HepG2 (cell line): ENCODE measurements at regions not wholly inside any gene's neighbourhood (a gene's known extent, or its start where the extent isn't known, plus 50 kb on each side); places are given as distances from the start of the nearest gene placed in this dataset.

Experiments used
- ATF7 ChIP-seq, 2 experiments: fragments of 450-650 bp in 1 of 2; sonication (generic) in 1 of 2; formaldehyde crosslinking in 1 of 2; IDR thresholded peaks; 2 replicates each; pipeline versions ENCODE4 v1.4.0 to v1.6.1; 2016 to 2020; ENCODE audit warnings: antibody characterized with exemption in 1 of 2, mild to moderate bottlenecking in 1 of 2, missing genetic modification reagents in 1 of 2
- DNMT1 ChIP-seq: sonication (generic); formaldehyde crosslinking; IDR thresholded peaks from 2 replicates; pipeline ENCODE4 v1.5.1; 2020; ENCODE audit warnings: mild to moderate bottlenecking, missing genetic modification reagents
- ELF3 ChIP-seq: IDR thresholded peaks from 2 replicates; pipeline ENCODE4 v1.6.1; 2016; ENCODE audit warnings: missing genetic modification reagents, missing compliant biosample characterization
- EZH2 ChIP-seq: conservative IDR thresholded peaks from 2 replicates; pipeline ENCODE4 v1.6.1; 2012; ENCODE audit warnings: mild to moderate bottlenecking, low read depth, low read length, moderate library complexity
- GATAD2A ChIP-seq: IDR thresholded peaks from 2 replicates; pipeline ENCODE4 v1.6.1; 2016
- MBD4 ChIP-seq: IDR thresholded peaks from 2 replicates; pipeline ENCODE4 v1.6.1; 2012; ENCODE audit warnings: low read length, inconsistent platforms, borderline replicate concordance
- NFKBIZ ChIP-seq: IDR thresholded peaks from 2 replicates; pipeline ENCODE4 v1.6.1; 2018; ENCODE audit warnings: missing genetic modification reagents, missing compliant biosample characterization
- ONECUT2 ChIP-seq: sonication (generic); formaldehyde crosslinking; IDR thresholded peaks from 2 replicates; pipeline ENCODE4 v1.4.0; 2020; ENCODE audit warnings: missing genetic modification reagents
- POGZ ChIP-seq: sonication (generic); formaldehyde crosslinking; IDR thresholded peaks from 2 replicates; pipeline ENCODE4 v1.4.0; 2020; ENCODE audit warnings: mild to moderate bottlenecking, missing genetic modification reagents
- PRDM15 ChIP-seq: sonication (generic); formaldehyde crosslinking; IDR thresholded peaks from 2 replicates; pipeline ENCODE4 v1.4.0; 2020; ENCODE audit warnings: missing genetic modification reagents
- TBL1XR1 ChIP-seq: fragments of 150-350 bp; IDR thresholded peaks from 2 replicates; pipeline ENCODE4 v1.6.1; 2014; ENCODE audit warnings: borderline replicate concordance, low read length; ENCODE audit not compliant: partially characterized antibody
- ZBTB25 ChIP-seq: IDR thresholded peaks from 2 replicates; pipeline ENCODE4 v1.6.1; 2018; ENCODE audit warnings: missing genetic modification reagents
- ZFX ChIP-seq: sonication (generic); formaldehyde crosslinking; IDR thresholded peaks from 2 replicates; pipeline ENCODE4 v1.4.0; 2020; ENCODE audit warnings: mild to moderate bottlenecking, low read depth, missing genetic modification reagents, moderate library complexity
- ZGPAT ChIP-seq: IDR thresholded peaks from 2 replicates; pipeline ENCODE4 v1.6.1; 2016; ENCODE audit warnings: mild to moderate bottlenecking
- ZHX1 ChIP-seq: sonication (generic); formaldehyde crosslinking; IDR thresholded peaks from 2 replicates; pipeline ENCODE4 v1.8.1; 2022; ENCODE audit warnings: low read depth, mild to moderate bottlenecking, missing genetic modification reagents
- ZMYM4 ChIP-seq: sonication (generic); formaldehyde crosslinking; IDR thresholded peaks from 2 replicates; pipeline ENCODE4 v1.8.1; 2023; ENCODE audit warnings: mild to moderate bottlenecking, missing genetic modification reagents
- ZNF580 ChIP-seq: IDR thresholded peaks from 2 replicates; pipeline ENCODE4 v1.6.1; 2016; ENCODE audit warnings: low read depth, borderline replicate concordance
- ZNF703 ChIP-seq: sonication (generic); formaldehyde crosslinking; IDR thresholded peaks from 2 replicates; pipeline ENCODE4 v1.5.1; 2020; ENCODE audit warnings: missing genetic modification reagents, mild to moderate bottlenecking, moderate library complexity, borderline replicate concordance
- ZSCAN29 ChIP-seq: sonication (generic); formaldehyde crosslinking; conservative IDR thresholded peaks from 2 replicates; pipeline ENCODE4 v1.4.0; 2020; ENCODE audit warnings: mild to moderate bottlenecking, missing genetic modification reagents

GRCh38 chr5:116862632-116863455 is 288.2 kb upstream of the SEMA6A start (continued):
- no peak for TF ChIP-seq ZHX1
- TF ChIP-seq EZH2: no peak
- peak; percentile 53; the same call in 1 of the 2 replicates for TF ChIP-seq POGZ (CRISPR knock-in tag)
- TF ChIP-seq ZSCAN29 (CRISPR knock-in tag): peak; percentile 59; the same call in 1 of the 2 replicates
- peak; percentile 49 for TF ChIP-seq ZMYM4 (CRISPR knock-in tag)
- peak; percentile 88 for TF ChIP-seq NFKBIZ
- no peak for TF ChIP-seq ATF7 (IDR thresholded peaks at IDR 0.05)
- TF ChIP-seq ATF7 (CRISPR knock-in tag; IDR thresholded peaks at IDR 0.05): peak; percentile 30; the same call in 1 of the 2 replicates
- TF ChIP-seq ZNF703 (CRISPR knock-in tag): peak; percentile 67; the same call in 1 of the 2 replicates
- peak; percentile 92 for TF ChIP-seq GATAD2A
- TF ChIP-seq ZNF580 (CRISPR knock-in tag): 0 out of 2 replicates have a peak, but pooled peaks have one; percentile 47
- TF ChIP-seq ELF3 (CRISPR knock-in tag): peak; percentile 68; the same call in 1 of the 2 replicates
- peak; percentile 45; the same call in 1 of the 2 replicates for TF ChIP-seq ZFX (CRISPR knock-in tag)
- TF ChIP-seq MBD4: peak; percentile 95; the same call in 1 of the 2 replicates
- peak; percentile 79 for TF ChIP-seq ZBTB25 (CRISPR knock-in tag)
- peak; percentile 55 for TF ChIP-seq TBL1XR1
- no peak for TF ChIP-seq DNMT1
- no peak for TF ChIP-seq PRDM15 (CRISPR knock-in tag)
- TF ChIP-seq ZGPAT: peak; percentile 82
- TF ChIP-seq ONECUT2 (CRISPR knock-in tag): peak; percentile 78
